ENCODE measurements at regions not wholly inside any gene's neighbourhood (a gene's known extent, or its start where the extent isn't known, plus 50 kb on each side); places are given as distances from the start of the nearest gene placed in this dataset.
"Not testable (repeated sequence)": the region's sequence is repeated elsewhere in the genome, so short reads cannot be mapped to it uniquely, and the experiment has no call there.

- DNase-seq = no peak
These were observed 150.6 kb upstream of the ROPN1 start for GRCh38 chr3:124142389-124142970.

- DNase-seq = no peak
These were observed 151.1 kb upstream of the ROPN1 start for GRCh38 chr3:124143047-124143446.

GRCh38 chr3:124144035-124144814 is 152.3 kb upstream of the ROPN1 start:
- no peak for DNase-seq

- no peak for DNase-seq
These were observed 155.5 kb upstream of the ROPN1 start for GRCh38 chr3:124147429-124147828.

DNA sequence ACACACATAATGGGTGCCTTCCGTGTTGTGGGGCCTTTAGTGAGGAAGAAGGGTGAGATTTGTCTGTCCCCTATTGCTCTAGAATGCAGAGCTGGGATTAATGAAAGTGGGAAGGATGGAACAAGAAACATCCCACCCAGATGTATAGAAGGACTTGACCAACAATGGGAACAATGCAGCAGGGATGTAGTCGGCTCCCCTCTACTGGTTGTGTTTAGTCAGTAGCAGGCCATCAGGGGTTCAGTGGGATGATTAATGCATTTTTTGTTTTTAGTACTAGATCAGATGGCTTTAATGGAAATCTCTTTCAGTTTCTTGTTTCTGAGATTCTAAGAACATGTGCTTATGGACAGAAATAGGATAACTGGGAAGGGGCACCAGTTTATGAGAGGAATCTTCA is 156.0 kb upstream of the ROPN1 start:
- no peak for DNase-seq

- no peak for DNase-seq
These were observed 157.2 kb upstream of the ROPN1 start for GRCh38 chr3:124149081-124149480.

GRCh38 chr3:124149771-124150170 is 157.8 kb upstream of the ROPN1 start:
- no peak for DNase-seq

DNA sequence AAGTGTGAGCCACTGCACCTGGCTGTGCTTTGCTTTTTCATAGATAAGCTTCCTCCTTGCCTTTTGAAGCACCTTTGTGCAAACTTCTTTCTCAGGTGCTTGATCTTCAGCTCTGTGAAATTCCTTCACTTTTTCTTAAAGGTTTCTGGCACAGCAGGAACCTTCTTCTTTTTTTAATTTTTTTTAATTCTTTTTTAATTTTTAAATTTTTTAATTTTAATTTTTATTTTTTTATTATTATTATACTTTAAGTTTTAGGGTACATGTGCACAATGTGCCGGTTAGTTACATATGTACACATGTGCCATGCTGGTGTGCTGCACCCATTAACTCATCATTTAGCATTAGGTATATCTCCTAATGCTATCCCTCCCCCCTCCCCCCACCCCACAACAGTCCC is 161.0 kb upstream of the ROPN1 start:
- DNase-seq = not testable (repeated sequence)

- DNase-seq = no peak
These were observed 165.2 kb upstream of the ROPN1 start for GRCh38 chr3:124156866-124157712.

- DNase-seq = no peak
These were observed 165.8 kb upstream of the ROPN1 start for GRCh38 chr3:124157748-124158147.

GRCh38 chr3:124158168-124158881 is 166.4 kb upstream of the ROPN1 start:
- DNase-seq = no peak

- no peak for DNase-seq
These were observed 169.5 kb upstream of the ROPN1 start for GRCh38 chr3:124161448-124161847.

GRCh38 chr3:124163689-124164088 is 171.8 kb upstream of the ROPN1 start:
- no peak for DNase-seq

DNA sequence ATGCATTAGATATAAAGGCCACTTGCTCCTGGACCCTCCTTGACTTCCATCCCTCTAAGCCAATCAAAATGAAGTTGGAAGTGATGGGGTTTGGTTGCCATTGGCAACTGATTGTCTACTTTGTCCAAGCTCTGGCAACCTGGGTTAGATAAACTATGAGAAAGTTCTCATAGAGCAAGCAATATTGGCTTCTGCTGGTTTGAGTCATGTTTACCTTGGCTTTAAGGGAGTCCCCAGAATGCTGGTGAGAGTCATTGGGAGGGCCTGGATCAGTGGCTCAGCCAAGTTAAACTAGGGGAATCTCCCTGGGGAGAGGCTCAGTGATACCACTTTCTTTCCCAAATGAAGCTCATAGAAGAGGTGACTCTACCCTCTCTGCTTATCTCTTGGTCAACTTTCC is 176.3 kb upstream of the ROPN1 start:
- DNase-seq = no peak

DNA sequence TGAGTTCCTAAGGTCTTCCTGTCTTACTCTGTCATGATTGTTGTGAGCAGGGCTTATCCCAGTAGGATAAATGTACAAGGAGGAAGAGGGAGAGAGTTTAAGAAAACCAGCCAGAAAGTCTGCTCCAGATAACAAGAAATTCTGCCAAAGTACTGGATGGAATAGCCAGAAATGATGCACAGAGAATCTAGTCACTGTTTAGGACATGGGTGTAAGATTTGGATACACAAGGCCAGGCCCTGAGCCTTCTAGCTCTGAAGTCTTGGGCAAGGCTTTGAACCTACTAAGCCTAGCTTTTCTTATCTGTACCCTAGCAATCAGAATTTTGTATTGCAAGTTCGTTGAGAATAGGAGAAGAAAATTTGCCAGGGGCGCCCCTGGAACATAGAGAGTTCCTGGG is 180.4 kb upstream of the ROPN1 start:
- DNase-seq = no peak

GRCh38 chr3:124172816-124173215 is 180.9 kb upstream of the ROPN1 start:
- DNase-seq = no peak

GRCh38 chr3:124174476-124174875 is 182.6 kb upstream of the ROPN1 start:
- DNase-seq = peak in 1 of 2 experiments; percentile 6

DNA sequence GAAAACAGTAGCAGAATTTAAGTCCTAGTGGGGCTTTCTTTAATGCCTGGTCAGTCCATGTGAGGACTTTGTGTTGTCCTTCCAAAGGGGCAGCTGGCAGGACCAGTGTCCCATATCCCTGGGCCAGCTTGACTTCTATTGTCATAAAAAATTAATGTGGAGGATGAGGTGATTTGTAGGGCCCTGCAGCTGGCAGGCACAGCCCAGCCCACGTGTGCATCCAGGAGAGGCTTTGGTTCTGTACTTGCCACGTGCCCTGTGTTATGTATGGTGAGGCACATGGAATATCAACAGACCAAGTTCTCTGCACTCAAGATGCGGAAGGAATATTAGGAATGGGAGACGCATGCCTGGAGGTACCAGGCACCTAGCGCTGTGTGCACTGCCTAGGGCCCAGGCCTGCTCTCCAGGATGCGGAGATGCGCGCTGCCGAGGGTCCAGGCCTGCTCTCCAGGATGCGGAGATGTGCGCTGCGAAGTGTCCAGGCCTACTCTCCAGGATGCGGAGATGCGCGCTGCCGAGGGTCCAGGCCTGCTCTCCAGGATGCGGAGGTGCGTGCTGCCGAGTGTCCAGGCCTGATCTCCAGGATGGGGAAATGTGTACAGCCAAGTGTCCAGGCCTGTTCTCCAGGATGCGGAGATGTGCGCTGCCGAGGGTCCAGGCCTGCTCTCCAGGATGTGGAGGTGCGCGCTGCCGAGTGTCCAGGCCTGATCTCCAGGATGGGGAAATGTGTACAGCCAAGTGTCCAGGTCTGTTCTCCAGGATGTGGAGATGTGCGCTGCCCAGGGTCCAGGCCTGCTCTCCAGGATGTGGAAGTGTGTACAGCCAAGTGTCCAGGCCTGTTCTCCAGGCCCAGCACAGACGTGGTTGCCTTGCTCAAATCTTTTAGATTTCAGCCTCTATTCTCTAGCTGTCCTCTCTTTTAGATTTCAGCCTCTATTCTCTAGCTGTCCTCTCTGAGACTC is 183.3 kb upstream of the ROPN1 start:
- DNase-seq = no peak

DNA sequence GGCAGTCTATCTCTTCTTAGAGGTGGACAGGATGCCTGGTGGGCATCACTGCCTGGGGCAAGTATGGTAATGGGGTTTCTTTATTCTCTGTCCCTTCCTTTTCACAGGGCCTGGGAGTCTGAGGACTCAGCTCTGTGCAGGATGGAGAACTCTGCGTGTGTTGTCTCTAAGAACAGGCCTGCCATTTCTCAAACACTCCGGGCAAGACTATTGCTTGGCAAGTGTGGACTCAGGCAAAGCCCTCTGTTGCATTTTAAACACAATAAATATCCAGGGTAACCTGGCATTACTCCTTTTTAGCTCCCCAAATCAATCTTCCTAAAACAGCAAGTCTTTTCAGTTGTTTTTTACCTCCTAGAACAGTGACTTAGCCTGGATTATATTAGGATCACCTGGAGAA is 185.1 kb upstream of the ROPN1 start:
- DNase-seq = no peak

DNA sequence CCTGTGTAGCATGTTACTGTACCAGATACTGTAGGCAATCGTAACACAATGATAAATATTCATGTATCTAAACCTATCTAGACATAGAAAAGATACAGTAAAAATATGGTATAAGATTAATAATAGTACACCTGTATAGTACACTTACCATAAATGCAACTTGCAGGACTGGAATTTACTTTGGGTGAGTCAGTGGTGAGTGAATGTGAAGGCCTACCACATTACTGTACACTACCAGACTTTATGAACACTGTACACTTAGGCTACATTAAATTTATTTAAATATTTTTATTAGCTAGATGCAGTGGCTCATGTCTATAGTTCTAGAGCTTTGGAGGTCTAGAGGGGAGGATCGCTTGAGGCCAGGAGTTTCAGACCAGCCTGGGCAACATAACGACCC is 186.6 kb upstream of the ROPN1 start:
- no peak for DNase-seq

DNA sequence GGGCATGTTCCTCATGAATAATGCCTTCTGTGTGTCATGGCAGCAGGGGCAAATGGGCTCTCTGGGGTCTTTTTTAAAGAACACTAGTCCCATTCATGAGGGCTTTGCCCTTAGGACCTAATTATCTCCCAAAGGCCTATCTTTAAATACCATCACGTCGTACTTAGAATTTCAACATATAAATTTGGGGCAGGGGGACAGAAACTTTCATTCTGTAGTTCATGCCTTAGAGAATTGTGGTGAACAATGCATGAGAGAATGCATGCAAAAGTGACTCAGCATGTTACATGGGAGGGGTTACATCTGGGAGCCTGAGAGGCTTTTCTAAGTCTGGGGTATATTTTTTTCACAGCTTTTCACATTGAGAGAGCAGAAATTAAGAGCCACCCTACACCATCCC is 208.5 kb upstream of the ROPN1 start:
- DNase-seq = no peak

GRCh38 chr3:124201226-124201625 is 209.3 kb upstream of the ROPN1 start:
- DNase-seq = no peak
